Stomach (tissue), 8 donors: ENCODE measurements at regions not wholly inside any gene's neighbourhood (a gene's known extent, or its start where the extent isn't known, plus 50 kb on each side); places are given as distances from the start of the nearest gene placed in this dataset.

ENCODE experiments used
- DNase-seq, 2 donors: peaks; one replicate each; pipeline versions ENCODE4 v3.0.0 to v3.0.0-alpha.2; 2013 to 2019
- H3K27ac ChIP-seq, 5 donors: fragments of 200-600 bp in 4 of 5; sonication (generic) in 4 of 5; one replicate each; pipeline ENCODE4 v1.5.1; 2013 to 2019; ENCODE audit warnings: mild to moderate bottlenecking in 1 of 5, moderate library complexity in 1 of 5
- H3K27me3 ChIP-seq, 3 donors: fragments of 200-600 bp; sonication (generic); one replicate each; pipeline ENCODE4 v1.5.1; 2017 to 2019; ENCODE audit warnings: mixed run types in 1 of 3
- H3K36me3 ChIP-seq, 4 donors: fragments of 200-600 bp; sonication (generic); 1 replicate in 3 of 4; 2 replicates in 1 of 4; pipeline ENCODE4 v1.5.1; 2016 to 2019
- H3K4me1 ChIP-seq, 4 donors: fragments of 200-600 bp; sonication (generic); one replicate each; pipeline ENCODE4 v1.5.1; 2016 to 2019
- H3K4me3 ChIP-seq, 4 donors: fragments of 200-600 bp; sonication (generic) in 3 of 4; one replicate each; pipeline ENCODE4 v1.5.1; 2016 to 2019; ENCODE audit warnings: mild to moderate bottlenecking in 1 of 4
- H3K9me3 ChIP-seq, 4 donors: fragments of 200-600 bp; sonication (generic); one replicate each; pipeline ENCODE4 v1.5.1; 2016 to 2019
- CTCF ChIP-seq, 7 experiments: fragments of 450-650 bp in 4 of 7; fragments of 200-600 bp in 3 of 7; sonication (generic) in 3 of 7; IDR thresholded peaks; one replicate each; pipeline ENCODE4 v1.5.1; 2016 to 2019; ENCODE audit warnings: antibody characterized with exemption in 7 of 7, control low read depth in 2 of 7, mild to moderate bottlenecking in 1 of 7
- EP300 ChIP-seq: sonication (generic); formaldehyde crosslinking; IDR thresholded peaks from one replicate; pipeline ENCODE4 v1.6.1; 2017; ENCODE audit warnings: antibody characterized with exemption
- POLR2A ChIP-seq, 4 donors: fragments of 450-650 bp; IDR thresholded peaks; one replicate each; pipeline ENCODE4 v1.6.1; 2016; ENCODE audit warnings: antibody characterized with exemption in 4 of 4, control low read depth in 2 of 4, mild to moderate bottlenecking in 1 of 4, moderate library complexity in 1 of 4
- POLR2AphosphoS5 ChIP-seq, 3 donors: sonication (generic); formaldehyde crosslinking; IDR thresholded peaks; one replicate each; pipeline ENCODE4 v1.6.1; 2016; ENCODE audit warnings: antibody characterized with exemption in 3 of 3
- WGBS, 5 donors: extraction: QIAGEN DNeasy Blood & Tissue Kit in 3 of 5; methylation state at CpG; one replicate each; pipeline versions ENCODE4 v1.1.5 to v1.1.7; 2013 to 2018; 5-methylcytosine and 5-hydroxymethylcytosine counted together
- intact Hi-C: fragments of 100-400 bp; cut with DNase I; formaldehyde crosslinking; loops from one replicate; pipeline ENCODE4 v1.15.1; 2023; ENCODE audit warnings: low total_unique reads
- donor health status: healthy with polysubstance abuse.
- donor health status: Bipolar disorder and iron deficiency.
- donor health status: healthy.

DNA sequence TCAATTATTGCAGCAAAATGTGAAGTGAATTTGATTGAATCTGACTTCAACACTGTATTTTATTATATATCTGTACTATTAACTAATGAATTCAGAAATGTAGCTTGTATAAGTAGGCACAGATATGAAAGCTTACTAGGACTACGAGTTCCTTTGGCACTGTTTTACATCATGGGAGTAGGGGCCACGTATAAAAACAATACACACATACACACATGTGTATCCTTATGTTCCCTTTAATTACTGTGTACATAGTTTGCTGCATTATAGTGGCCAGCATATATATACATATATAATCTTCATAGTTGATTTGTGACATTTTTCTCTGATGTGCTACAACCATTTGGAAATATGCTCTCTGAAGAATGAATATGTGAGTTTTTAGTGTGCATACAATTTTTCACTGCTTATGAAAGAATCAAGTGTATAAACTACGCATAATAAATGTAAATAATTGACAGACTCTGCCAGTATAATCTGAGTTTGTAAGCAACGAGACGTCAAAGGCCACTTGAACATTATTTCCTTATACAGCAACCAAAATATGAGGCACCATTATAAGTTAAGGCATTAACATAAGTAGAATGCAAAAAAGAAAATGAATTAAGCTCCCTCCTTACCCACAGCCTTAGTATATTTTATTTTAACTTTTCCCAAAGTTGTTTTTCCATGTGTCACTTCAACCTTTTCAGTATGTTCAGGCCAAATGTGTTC, 98.1 kb upstream of the GALNT5 start:
- DNase-seq, result no peak
- peaks cover 0 to 2% (median 0%) of the 10 kb centered on the region in 4 donors for H3K9me3 ChIP-seq
- no peak overlapping the region for H3K27ac ChIP-seq
- no peaks in the 10 kb centered on the region for H3K4me1 ChIP-seq
- H3K4me3 ChIP-seq, result no peak overlapping the region
- H3K36me3 ChIP-seq, result no peaks in the 10 kb centered on the region
- TF ChIP-seq CTCF (IDR thresholded peaks at IDR 0.05), result no peak
- no peak for TF ChIP-seq POLR2AphosphoS5 (IDR thresholded peaks at IDR 0.05)
- TF ChIP-seq POLR2A (IDR thresholded peaks at IDR 0.05), result no peak
- TF ChIP-seq EP300, result no peak
- no peaks in the 10 kb centered on the region for H3K27me3 ChIP-seq
- WGBS, 5 donors, result 58 to 63% (median 59%) methylated on average over 5 of the region's 5 CpGs
- intact Hi-C loops, result no loop called here

DNA sequence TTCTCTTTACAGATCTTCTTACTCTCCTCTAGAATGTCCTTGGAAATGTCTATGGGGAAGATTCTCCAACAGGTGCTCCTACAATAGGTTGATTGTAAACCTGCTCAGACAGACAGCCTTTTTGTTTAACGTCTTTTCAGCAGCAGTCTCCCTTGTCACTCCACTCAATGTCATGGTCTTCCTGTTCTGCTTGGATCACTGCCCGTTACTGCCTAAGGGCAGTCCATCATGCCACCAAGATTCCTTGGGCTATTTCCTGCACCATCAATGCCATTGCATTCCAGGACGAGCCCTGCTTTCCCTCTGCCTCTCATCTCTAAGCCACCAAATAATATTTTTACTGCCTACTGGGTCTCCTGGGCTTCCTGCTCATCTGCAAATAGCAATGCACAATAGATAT, 97.4 kb upstream of the GALNT5 start:
- intact Hi-C loops, result no loop called here
- WGBS, 5 donors, result 38 to 66% (median 49%) methylated on average over 3 of the region's 3 CpGs
- TF ChIP-seq POLR2A (IDR thresholded peaks at IDR 0.05) (no peak), CTCF (IDR thresholded peaks at IDR 0.05) (no peak), EP300 (no peak), POLR2AphosphoS5 (IDR thresholded peaks at IDR 0.05) (no peak)

DNA sequence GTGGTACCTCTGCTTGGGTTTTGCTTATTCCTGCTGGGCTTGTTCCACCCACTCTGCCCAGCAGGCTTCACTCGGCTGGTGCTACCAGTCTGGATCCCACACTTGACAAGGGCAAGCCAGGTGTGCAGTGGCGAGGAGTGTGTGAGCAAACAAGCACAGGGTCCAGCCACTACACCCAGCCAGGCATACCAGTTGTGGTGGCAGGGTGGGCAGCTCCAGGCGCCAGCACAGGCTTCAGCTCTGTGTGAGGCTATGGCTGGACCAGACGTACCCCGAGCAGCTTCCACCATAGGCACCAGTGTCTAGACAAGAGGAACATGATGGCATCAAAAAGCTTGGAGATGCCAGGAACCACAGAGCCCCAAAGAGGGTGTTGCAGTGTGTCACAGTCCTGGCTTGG, 93.1 kb upstream of the GALNT5 start:
- Histone ChIP-seq H3K4me1 (no peaks in the 10 kb centered on the region), H3K27me3 (no peaks in the 10 kb centered on the region), H3K36me3 (no peaks in the 10 kb centered on the region), H3K27ac (no peak overlapping the region), H3K4me3 (no peak overlapping the region), H3K9me3 (peaks cover 0 to 13% (median 0%) of the 10 kb centered on the region in 4 donors)
- 92 to 97% (median 96%) methylated on average over 5 of the region's 5 CpGs for WGBS, 5 donors
- intact Hi-C loops, result no loop called here
- no peak for TF ChIP-seq POLR2AphosphoS5 (IDR thresholded peaks at IDR 0.05)
- TF ChIP-seq POLR2A (IDR thresholded peaks at IDR 0.05), result no peak
- TF ChIP-seq EP300, result no peak
- TF ChIP-seq CTCF (IDR thresholded peaks at IDR 0.05), result no peak
- DNase-seq, result no peak

More for the DNA sequence above, 97.4 kb upstream of the GALNT5 start:
- no peaks in the 10 kb centered on the region for H3K27me3 ChIP-seq
- no peaks in the 10 kb centered on the region for H3K36me3 ChIP-seq
- DNase-seq, result no peak
- no peaks in the 10 kb centered on the region for H3K4me1 ChIP-seq
- no peak overlapping the region for H3K27ac ChIP-seq
- H3K4me3 ChIP-seq, result no peak overlapping the region
- H3K9me3 ChIP-seq, result peaks cover 0 to 9% (median 0%) of the 10 kb centered on the region in 4 donors

DNA sequence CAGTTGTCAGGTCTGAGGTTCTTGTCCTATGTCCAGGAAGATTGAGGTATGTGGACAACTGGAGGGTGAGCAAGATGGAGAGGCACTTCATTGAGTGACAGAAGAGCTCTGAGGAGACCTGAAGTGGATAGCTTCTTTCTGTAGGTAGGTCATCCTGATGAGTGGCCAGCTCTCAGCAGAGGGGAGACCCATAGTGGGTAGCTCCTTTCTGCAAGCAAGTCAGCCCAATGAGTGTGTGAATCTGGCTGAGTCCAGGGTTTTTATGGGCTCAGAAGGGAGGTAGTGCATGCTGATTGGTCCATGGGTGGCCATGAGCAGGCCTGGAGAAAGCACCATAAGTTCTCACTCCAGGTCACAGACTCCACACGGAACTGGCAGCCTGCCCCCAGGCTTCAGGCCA, 92.6 kb upstream of the GALNT5 start:
- Histone ChIP-seq H3K27ac (no peak overlapping the region), H3K36me3 (no peaks in the 10 kb centered on the region), H3K27me3 (no peaks in the 10 kb centered on the region), H3K4me3 (no peak overlapping the region), H3K9me3 (peaks cover 0 to 13% (median 0%) of the 10 kb centered on the region in 4 donors), H3K4me1 (no peaks in the 10 kb centered on the region)
- no peak for TF ChIP-seq CTCF (IDR thresholded peaks at IDR 0.05)
- no peak for TF ChIP-seq EP300
- no peak for DNase-seq
- WGBS, 5 donors, result 86 to 100% (median 93%) methylated on average over 1 of the region's 1 CpG
- intact Hi-C loops, result no loop called here
